CMK (cell line): ENCODE measurements at regions not wholly inside any gene's neighbourhood (a gene's known extent, or its start where the extent isn't known, plus 50 kb on each side); places are given as distances from the start of the nearest gene placed in this dataset.

Experiments
- DNase-seq: peaks from one replicate; pipeline ENCODE4 v3.0.0-alpha.2; 2010; ENCODE audit warnings: low read depth

DNA sequence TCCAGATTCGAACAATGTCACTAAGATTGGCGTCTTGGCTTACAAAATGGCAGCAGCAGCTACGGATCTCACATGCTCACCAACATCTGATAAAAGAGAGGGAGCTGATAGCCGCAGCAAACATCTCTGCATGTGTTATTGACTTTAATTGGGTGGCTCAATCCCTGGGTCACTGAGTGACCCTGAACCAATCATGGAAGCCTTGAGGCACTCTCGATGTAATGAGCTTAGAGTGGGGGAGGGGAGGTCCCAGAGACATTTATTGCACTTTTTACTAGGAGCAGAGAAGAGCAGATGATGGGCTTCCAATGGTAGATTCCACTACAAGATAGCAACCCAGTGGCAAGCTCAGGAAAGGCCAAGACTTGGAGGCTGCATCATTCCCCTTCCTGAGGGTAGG lies 238.7 kb downstream of the BMP7 start:
- no peak for DNase-seq

- no peak for DNase-seq
Measured at GRCh38 chr20:57030611-57031600, 235.5 kb downstream of the BMP7 start.

GRCh38 chr20:57031867-57032355 lies 234.5 kb downstream of the BMP7 start:
- no peak for DNase-seq

DNA sequence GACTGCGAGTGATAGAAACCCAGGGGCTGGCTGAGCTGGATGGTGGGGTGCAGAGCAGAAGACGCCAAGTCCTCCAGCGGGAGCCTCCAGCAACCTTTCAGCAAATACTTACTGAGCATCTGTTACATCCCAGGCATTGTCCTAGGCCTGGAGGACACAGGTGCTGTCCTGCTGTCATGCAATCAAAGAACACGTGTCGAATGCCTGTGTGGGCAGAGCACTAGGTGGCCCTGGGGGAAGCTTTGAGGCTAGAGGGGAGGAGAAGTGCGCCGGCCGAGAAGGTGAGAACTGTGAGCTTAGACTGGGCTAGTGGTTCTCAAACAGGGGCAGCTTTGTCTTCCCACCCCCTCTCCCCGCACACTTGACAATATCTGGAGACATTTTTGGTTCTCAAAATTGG lies 233.6 kb downstream of the BMP7 start:
- DNase-seq = no peak

DNA sequence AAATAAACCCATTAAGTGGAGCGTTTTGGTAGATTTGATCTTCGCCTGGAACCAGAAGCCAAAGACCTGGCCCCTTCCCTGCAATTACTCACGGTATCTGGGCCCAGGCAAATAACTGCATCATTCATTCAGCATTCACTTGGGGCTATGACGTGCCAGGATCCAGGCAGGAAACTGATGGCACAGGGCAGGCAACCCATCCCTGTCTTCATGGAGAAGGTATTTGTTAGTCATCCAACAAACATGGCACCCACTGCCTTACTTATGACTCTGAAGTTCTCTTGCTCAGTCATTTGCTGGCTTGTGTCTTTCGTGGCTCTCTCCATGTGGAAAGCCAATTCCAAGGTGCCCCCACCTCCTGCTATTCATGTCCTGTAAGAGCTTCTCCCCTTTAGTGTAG lies 232.4 kb downstream of the BMP7 start:
- no peak for DNase-seq

DNA sequence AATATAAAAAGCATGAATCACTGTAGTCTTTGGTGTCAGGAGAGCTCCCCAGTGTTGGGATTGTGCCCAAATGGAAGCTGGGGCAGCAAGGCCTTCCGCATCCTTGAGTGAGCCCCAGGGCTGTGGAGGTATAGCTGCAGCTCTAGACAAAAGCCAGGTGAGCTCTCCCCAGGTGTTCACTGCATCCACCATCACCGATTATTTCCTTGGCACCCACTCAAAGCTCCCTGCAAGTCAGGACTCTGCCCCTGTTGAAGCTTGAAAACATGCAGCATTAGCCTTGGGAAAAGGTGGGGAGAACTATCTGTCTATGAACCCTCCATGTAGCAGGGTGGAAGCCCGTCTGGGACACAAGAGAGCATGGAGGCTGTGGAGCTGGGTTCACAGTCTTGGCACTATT lies 228.8 kb downstream of the BMP7 start:
- no peak for DNase-seq

DNA sequence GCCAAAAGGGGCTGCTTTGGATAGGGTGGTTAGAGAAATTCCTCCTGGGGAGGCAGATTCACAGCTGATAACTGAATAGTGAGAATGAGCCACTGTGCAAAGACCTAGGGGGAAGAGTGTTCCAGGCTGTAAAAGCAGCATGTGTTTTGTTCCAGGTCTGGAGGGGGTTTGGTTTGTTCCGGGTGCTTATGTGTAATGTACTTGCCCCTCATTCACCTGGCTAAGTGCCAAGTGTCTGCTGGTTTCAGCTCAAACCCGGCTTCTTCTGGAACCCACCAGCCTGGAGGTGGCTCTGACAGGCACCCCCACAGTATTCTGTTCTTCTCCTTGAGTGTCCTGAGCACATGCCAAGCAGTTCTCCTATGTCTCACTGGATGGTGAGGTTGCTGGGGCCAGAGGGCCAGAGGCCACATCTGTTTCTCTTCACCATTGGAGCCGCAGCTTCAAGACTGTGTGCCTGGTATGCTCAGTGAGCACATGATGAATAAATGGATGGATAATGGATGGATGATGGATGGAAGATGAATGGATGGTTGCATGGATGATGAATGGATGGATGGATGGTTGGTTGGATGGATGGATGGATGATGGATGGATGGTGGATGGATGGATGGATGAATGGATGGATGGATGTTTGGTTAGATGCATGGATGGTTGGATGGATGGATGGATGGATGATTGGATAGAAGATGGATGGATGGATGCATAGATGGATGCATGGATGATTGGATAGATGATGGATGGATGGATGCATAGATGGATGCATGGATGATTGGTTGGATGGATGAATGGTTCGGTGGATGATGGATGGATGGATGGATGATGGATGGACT lies 227.6 kb downstream of the BMP7 start:
- no peak for DNase-seq

- DNase-seq = no peak
Measured at GRCh38 chr20:57040466-57040865, 226.0 kb downstream of the BMP7 start.

DNA sequence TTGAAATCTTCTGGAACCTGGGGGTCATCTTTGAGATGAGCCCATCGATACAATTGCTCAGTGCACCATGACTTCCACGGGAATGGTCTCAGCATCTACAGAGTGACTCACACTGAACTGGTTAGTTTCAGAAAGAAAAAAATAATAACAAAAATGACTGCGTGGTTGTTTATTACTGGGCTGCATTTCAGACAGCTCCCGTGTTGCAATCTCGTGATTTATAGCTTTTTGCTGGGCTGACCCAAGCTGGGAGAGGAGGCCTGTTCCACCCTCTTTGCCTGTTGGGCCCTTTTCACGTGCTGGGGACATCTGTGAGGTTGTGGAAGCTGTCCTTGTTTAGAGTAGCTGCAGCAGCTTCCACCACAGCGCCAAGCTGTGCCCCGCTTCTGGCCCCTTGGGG lies 225.5 kb downstream of the BMP7 start:
- DNase-seq = no peak

GRCh38 chr20:57043091-57043490 lies 223.3 kb downstream of the BMP7 start:
- no peak for DNase-seq

- DNase-seq = no peak
Measured at GRCh38 chr20:57043669-57044268, 222.7 kb downstream of the BMP7 start.

DNA sequence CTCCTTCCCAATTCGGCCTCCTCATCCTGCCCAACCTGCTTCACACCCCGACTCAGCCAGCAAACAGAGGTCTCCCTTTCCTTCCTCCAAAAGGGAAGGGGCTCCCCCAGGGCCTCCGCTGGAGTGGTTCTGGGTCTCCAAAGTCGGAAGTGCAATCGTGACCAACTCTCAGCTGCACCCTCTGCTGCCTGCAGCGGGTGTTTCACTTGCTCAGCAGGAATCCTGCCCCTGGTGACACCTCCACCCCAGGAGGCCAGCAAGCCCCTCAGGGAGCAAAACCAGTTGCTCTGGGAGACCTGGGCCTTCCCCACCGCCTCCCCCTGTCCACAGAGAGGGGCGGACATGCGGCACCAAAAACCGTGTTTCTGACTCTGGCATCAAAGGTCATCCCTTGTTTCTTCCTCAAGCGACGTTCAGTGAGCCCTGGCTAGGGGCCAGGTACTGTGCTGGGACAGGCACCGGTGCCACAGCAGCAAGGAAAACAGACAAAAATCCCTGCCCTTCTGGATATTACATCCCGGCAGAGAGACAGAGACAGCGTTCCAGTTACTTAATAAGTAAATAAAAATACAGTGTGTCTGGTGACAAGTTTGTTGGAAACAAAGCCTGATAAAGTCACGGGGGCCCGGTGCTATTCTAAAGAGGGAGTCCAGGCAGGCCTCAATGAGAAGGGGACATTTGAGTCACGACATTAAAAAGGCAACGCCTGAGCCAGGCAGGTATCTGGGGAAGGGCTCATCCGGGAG lies 219.0 kb downstream of the BMP7 start:
- DNase-seq = no peak

DNA sequence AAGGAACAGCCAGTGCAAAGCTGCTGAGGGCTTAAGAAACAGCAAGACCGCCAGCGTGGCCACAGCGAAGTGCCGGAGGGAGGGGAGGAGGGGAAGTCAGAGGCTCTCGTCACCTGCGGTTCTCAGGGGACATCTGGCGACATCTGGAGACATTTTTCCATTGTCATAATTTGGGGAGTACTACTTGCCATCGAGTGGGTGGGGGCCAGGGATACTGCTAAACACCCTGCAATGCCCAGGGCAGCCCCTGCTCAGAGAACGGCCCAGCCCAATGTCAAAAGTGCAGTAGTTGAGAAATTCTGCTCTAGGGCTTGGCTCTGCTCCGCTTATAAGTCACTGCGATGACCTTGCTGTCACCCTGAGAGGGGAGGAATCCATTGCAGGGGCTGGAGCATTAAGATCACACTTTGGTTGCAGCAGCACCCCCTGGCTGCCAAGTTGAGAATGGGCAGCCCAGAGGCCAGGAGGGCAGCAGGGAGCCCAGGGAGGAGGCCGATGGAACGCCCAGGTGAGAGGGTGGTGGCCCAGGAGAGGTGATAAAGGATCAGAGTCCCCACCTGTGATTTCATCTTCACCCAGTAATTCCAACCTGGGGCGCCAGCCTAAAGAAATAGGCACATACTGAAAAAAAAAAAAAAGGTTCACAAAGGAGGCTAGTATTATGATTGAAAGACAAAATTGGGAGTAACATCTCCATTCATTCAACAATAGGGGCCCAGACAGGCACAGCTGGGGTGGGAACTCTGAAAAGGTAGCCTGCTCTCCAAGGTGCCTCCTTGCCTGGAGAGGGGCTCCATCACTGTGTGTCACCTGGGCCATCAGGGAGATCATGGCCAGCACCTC lies 218.2 kb downstream of the BMP7 start:
- peak; percentile 5 for DNase-seq

DNA sequence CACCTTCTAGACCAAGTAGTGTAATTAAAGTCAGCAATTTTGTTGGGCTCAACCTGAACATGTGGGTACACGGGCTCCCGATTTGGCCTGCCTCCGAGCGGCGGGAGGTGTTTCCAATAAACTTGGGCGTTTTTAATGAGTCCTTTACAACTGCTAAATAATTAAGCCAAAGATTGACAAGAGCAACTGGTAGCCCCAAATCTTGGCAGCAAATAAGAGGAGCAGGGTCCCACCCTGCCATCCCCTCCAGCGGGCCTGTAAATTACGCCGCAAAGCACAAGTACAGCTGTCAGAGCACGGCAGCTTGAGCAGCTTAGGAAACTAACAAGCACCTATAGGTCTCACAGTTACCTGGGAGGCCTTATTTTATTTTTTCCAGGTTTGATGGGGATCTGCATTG lies 217.1 kb downstream of the BMP7 start:
- DNase-seq = no peak

DNA sequence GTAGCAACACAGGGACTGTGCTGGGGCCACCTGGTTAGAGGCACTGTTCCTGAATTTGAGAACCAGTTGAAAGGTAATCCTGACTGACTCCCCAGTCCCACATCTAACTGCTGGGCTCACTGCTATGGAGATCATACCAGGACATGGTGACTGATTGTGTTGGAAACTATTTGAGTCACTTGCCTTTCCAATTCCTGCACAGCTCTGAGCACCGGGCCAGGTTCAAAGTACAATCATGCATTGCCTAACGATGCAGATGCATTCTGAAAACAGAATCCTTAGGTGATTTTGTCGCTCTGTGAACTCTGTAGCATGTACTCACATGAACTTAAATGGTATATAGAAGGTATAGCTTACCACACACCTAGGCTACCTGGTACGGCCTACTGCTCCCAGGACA lies 215.3 kb downstream of the BMP7 start:
- DNase-seq = no peak

GRCh38 chr20:57053067-57053466 lies 213.4 kb downstream of the BMP7 start:
- no peak for DNase-seq

DNA sequence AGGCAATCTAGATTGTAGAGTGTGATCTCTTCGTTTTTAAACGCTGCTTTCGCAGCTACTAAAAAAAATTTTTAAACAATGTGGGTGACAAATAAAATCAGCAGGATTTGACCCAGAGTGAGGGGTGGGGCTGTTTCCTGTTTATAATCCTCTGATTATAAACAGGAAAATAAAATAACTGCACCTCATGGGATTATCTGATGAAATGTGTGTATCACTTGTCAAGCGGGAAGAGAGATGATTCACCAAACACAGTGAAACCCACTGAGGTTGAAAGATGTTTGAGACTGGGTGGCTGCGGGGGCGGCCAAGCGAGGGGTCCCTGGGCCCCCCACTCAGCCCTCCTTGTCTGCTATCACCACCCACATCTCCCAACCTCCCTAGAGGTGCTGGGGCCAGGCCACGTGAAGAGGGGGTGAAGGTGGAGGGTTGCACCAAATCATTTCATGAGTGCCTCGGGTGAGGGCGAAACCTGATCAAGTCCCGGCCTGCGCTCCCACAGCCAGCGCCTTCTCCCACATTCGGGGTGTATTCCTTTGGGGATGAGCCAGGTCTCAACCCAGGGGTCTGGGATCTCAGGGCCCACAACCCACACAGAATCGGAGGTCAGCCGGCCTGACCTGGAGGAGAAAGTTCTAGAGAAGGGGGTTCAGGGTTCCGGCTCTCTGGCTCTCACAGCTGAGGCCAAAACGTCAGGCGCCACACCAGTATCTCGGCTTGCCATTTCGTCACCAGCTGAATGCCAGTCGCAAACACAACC lies 212.5 kb downstream of the BMP7 start:
- DNase-seq = no peak

DNA sequence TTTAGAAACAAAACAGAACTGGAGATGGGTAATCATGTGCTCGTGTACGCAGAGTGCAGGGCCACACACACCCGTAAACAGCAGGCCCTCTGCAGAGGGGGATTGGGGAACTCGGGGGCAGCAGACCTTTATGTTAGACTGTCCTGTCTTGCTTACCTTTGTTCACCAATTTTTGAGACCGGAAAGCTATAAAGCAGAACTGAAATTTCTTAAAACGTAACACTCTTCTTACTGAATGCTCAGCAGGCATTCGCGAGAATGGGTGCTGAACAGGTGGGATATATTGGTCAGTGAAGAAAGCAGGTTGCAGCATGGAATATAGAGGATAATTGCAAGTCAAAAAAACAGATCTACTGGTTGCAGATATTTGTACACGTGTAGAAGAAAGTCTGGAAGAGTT lies 211.1 kb downstream of the BMP7 start:
- no peak for DNase-seq

GRCh38 chr20:57056651-57057050 lies 209.8 kb downstream of the BMP7 start:
- DNase-seq = no peak

- no peak for DNase-seq
Measured at GRCh38 chr20:57059055-57059596, 207.3 kb downstream of the BMP7 start.
